ENCODE measurements at regions not wholly inside any gene's neighbourhood (a gene's known extent, or its start where the extent isn't known, plus 50 kb on each side); places are given as distances from the start of the nearest gene placed in this dataset.

- Histone ChIP-seq H3K27ac (no peak overlapping the region), H3K27me3 (replicated peaks; ENCODE audit: insufficient read depth) (no peaks in the 10 kb centered on the region), H3K4me3 (no peak overlapping the region), H3K9me3 (no peaks in the 10 kb centered on the region), H3K36me3 (no peaks in the 10 kb centered on the region), H3K4me1 (ENCODE audit: control insufficient read depth in 1 of 2, low read depth in 2 of 2) (no peaks in the 10 kb centered on the region)
- no peak for ATAC-seq (ENCODE audit: insufficient number of reproducible peaks, low FRiP score, low read depth)
- no peak for TF ChIP-seq CTCF (IDR thresholded peaks at IDR 0.05)
- no peak for DNase-seq (ENCODE audit: low spot score)
Observed at GRCh38 chr12:5210923-5211290, 167.2 kb downstream of the KCNA5 start.

- Histone ChIP-seq H3K4me1 (ENCODE audit: control insufficient read depth in 1 of 2, low read depth in 2 of 2) (no peaks in the 10 kb centered on the region), H3K4me3 (no peak overlapping the region), H3K27me3 (replicated peaks; ENCODE audit: insufficient read depth) (no peaks in the 10 kb centered on the region), H3K27ac (no peak overlapping the region), H3K9me3 (no peaks in the 10 kb centered on the region), H3K36me3 (no peaks in the 10 kb centered on the region)
- ATAC-seq (ENCODE audit: insufficient number of reproducible peaks, low FRiP score, low read depth) (no peak), DNase-seq (ENCODE audit: low spot score) (no peak)
- TF ChIP-seq CTCF (IDR thresholded peaks at IDR 0.05), result no peak
Observed at GRCh38 chr12:5213336-5213735, 169.7 kb downstream of the KCNA5 start.

GRCh38 chr12:5213990-5214389 is 170.3 kb downstream of the KCNA5 start:
- H3K27me3 ChIP-seq (replicated peaks; ENCODE audit: insufficient read depth), result no peaks in the 10 kb centered on the region
- H3K36me3 ChIP-seq, result no peaks in the 10 kb centered on the region
- no peak overlapping the region for H3K27ac ChIP-seq
- no peaks in the 10 kb centered on the region for H3K9me3 ChIP-seq
- no peak overlapping the region for H3K4me3 ChIP-seq
- no peak for DNase-seq (ENCODE audit: low spot score)
- ATAC-seq (ENCODE audit: insufficient number of reproducible peaks, low FRiP score, low read depth), result no peak
- no peaks in the 10 kb centered on the region for H3K4me1 ChIP-seq (ENCODE audit: control insufficient read depth in 1 of 2, low read depth in 2 of 2)
- TF ChIP-seq CTCF (IDR thresholded peaks at IDR 0.05), result no peak

- H3K36me3 ChIP-seq, result no peaks in the 10 kb centered on the region
- no peaks in the 10 kb centered on the region for H3K9me3 ChIP-seq
- H3K27me3 ChIP-seq (replicated peaks; ENCODE audit: insufficient read depth), result no peaks in the 10 kb centered on the region
- no peak for TF ChIP-seq CTCF (IDR thresholded peaks at IDR 0.05)
- H3K27ac ChIP-seq, result no peak overlapping the region
- ATAC-seq (ENCODE audit: insufficient number of reproducible peaks, low FRiP score, low read depth), result no peak
- H3K4me1 ChIP-seq (ENCODE audit: control insufficient read depth in 1 of 2, low read depth in 2 of 2), result no peaks in the 10 kb centered on the region
- DNase-seq (ENCODE audit: low spot score), result no peak
- no peak overlapping the region for H3K4me3 ChIP-seq
Observed at GRCh38 chr12:5217936-5218335, 174.3 kb downstream of the KCNA5 start.

GRCh38 chr12:5220099-5220498 is 176.4 kb downstream of the KCNA5 start:
- Histone ChIP-seq H3K27ac (no peak overlapping the region), H3K4me1 (ENCODE audit: control insufficient read depth in 1 of 2, low read depth in 2 of 2) (no peaks in the 10 kb centered on the region), H3K4me3 (no peak overlapping the region), H3K9me3 (no peaks in the 10 kb centered on the region), H3K36me3 (no peaks in the 10 kb centered on the region), H3K27me3 (replicated peaks; ENCODE audit: insufficient read depth) (no peaks in the 10 kb centered on the region)
- DNase-seq (ENCODE audit: low spot score) (no peak), ATAC-seq (ENCODE audit: insufficient number of reproducible peaks, low FRiP score, low read depth) (no peak)
- no peak for TF ChIP-seq CTCF (IDR thresholded peaks at IDR 0.05)

Data from thoracic aorta (tissue), 2 donors.